HEK293T (cell line): ENCODE measurements at regions not wholly inside any gene's neighbourhood (a gene's known extent, or its start where the extent isn't known, plus 50 kb on each side); places are given as distances from the start of the nearest gene placed in this dataset.

Source experiments
- BHLHE40 ChIP-seq: fragments of 450-650 bp; IDR thresholded peaks from 2 replicates; pipeline ENCODE4 v1.6.1; 2016; ENCODE audit warnings: mild to moderate bottlenecking, moderate library complexity, borderline replicate concordance
- FOXM1 ChIP-seq: fragments of 450-650 bp; IDR thresholded peaks from 2 replicates; pipeline ENCODE4 v1.6.1; 2017; ENCODE audit warnings: mild to moderate bottlenecking, borderline replicate concordance
- LEF1 ChIP-seq: fragments of 450-650 bp; IDR thresholded peaks from 2 replicates; pipeline ENCODE4 v1.6.1; 2017; ENCODE audit warnings: mild to moderate bottlenecking, borderline replicate concordance
- PKNOX1 ChIP-seq: fragments of 450-650 bp; IDR thresholded peaks from 2 replicates; pipeline ENCODE4 v1.6.1; 2016
- SP1 ChIP-seq: fragments of 450-650 bp; IDR thresholded peaks from 2 replicates; pipeline ENCODE4 v1.6.1; 2017
- SUZ12 ChIP-seq: fragments of 450-650 bp; IDR thresholded peaks from 2 replicates; pipeline ENCODE4 v1.6.1; 2016; ENCODE audit warnings: mild to moderate bottlenecking

DNA sequence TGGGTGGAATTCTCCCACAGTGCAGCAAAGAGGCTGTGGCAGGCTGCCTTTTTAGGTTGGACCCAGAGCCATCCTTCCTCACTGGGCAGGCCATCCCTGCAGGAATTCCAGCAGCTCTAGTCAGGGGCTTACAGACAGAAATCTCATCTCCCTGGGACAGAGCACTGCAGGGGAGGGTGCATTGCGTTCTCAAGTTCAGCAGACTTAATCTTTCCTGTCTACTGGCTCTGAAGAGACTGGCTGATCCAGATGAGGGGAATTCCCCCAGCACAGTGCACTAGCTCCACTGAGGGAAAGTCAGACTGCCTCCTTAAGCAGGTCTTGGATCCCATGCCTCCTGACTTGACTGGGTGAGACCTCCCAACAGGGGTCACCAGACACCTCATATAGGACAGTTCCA, 899.7 kb upstream of the VRK2 start:
- TF ChIP-seq SUZ12 (no peak), LEF1 (no peak), SP1 (no peak), PKNOX1 (no peak), FOXM1 (no peak), BHLHE40 (no peak)
